WI38 (cell line): ENCODE measurements at regions not wholly inside any gene's neighbourhood (a gene's known extent, or its start where the extent isn't known, plus 50 kb on each side); places are given as distances from the start of the nearest gene placed in this dataset.

Experiments
- H3K4me3 ChIP-seq: 2 replicates; pipeline ENCODE4 v1.5.1; 2011; ENCODE audit warnings: low read depth, mild to moderate bottlenecking, control low read depth, low read length
- CTCF ChIP-seq: IDR thresholded peaks from 2 replicates; pipeline ENCODE4 v1.5.1; 2012; ENCODE audit warnings: low read depth, mild to moderate bottlenecking, control low read depth, low read length

GRCh38 chr1:5812295-5812694 lies 179.9 kb downstream of the NPHP4 start:
- no peak overlapping the region for H3K4me3 ChIP-seq
- no peak for TF ChIP-seq CTCF

DNA sequence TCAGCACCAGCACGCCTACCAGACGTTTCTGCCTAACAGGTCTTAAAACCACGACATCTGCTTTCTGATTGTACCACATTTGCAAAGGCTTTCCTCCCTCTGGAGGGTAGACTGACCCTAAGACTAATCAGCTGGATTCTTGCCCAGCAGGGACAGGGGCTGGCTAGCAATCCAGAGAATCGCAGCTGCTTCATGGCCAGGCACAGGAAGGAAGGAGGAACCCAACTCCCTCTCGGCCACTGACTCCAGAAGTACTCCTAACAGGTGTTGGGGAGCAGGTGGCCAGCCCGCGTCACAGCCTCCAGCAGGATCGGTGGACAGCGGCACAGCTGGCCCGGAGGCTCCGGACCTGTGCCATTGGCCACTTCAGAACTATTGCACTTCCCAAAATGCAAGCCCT lies 180.8 kb downstream of the NPHP4 start:
- no peak for TF ChIP-seq CTCF
- no peak overlapping the region for H3K4me3 ChIP-seq

GRCh38 chr1:5810553-5811270 lies 181.5 kb downstream of the NPHP4 start:
- no peak for TF ChIP-seq CTCF
- H3K4me3 ChIP-seq = no peak overlapping the region

- TF ChIP-seq CTCF = no peak
- no peak overlapping the region for H3K4me3 ChIP-seq
Measured at GRCh38 chr1:5810131-5810530, 182.1 kb downstream of the NPHP4 start.

DNA sequence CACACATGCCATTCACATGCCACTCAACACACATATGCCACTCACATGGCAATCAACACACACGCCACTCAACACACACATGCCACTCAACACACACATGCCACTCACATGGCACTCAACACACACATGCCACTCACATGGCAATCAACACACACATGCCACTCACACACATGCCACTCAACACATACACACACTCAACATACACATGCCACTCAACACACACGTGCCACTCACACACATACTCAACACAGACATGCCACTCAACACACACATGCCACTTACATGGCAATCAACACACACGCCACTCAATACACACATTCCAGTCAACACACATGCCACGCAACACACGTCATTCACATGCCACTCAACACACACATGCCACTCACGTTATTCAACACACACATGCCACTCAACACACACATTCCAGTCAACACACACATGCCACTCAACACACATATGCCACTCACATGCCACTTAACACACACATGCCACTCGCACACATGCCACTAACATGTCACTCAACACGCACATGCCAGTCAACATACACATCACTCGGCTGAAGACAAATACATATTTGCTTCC lies 182.9 kb downstream of the NPHP4 start:
- H3K4me3 ChIP-seq = no peak overlapping the region
- TF ChIP-seq CTCF = no peak

GRCh38 chr1:5803851-5804250 lies 188.4 kb downstream of the NPHP4 start:
- TF ChIP-seq CTCF = no peak
- no peak overlapping the region for H3K4me3 ChIP-seq

- no peak for TF ChIP-seq CTCF
- no peak overlapping the region for H3K4me3 ChIP-seq
Measured at GRCh38 chr1:5802606-5803005, 189.6 kb downstream of the NPHP4 start.
